A549 (cell line): ENCODE measurements at regions not wholly inside any gene's neighbourhood (a gene's known extent, or its start where the extent isn't known, plus 50 kb on each side); places are given as distances from the start of the nearest gene placed in this dataset.
"Not testable (repeated sequence)": the region's sequence is repeated elsewhere in the genome, so short reads cannot be mapped to it uniquely, and the experiment has no call there.

ENCODE experiments used
- ATAC-seq, 2 experiments: fragments of 200-7000 bp in 1 of 2; fragments of >200 bp in 1 of 2; cut with Nextera tagmentation in 1 of 2; cut with Tn5 transposase in 1 of 2; 3 replicates each; pipeline versions ENCODE4 v1.8.0 to v1.9.1; 2018 to 2020; ENCODE audit warnings: mild to moderate bottlenecking in 1 of 2, moderate library complexity in 1 of 2
- CTCF ChIA-PET: fragments of 300-600 bp; sonication (Branson Sonifier 250); formaldehyde crosslinking; extraction: SDS; loops from one replicate; lab custom pipeline; 2021; ENCODE audit warnings: antibody characterized with exemption, inconsistent platforms; lab: Yijun Ruan, JAX
- POLR2A ChIA-PET: fragments of 350-600 bp; formaldehyde crosslinking; extraction: SDS; loops from one replicate; lab custom pipeline; 2021; ENCODE audit warnings: antibody characterized with exemption, inconsistent platforms; lab: Yijun Ruan, JAX
- DNase-seq, 2 experiments: peaks; one replicate each; pipeline versions ENCODE4 v3.0.0 to v3.0.0-alpha.2; 2011 to 2016; ENCODE audit warnings: low read depth in 1 of 2, low spot score in 1 of 2
- FAIRE-seq: peaks from 2 replicates; lab custom pipeline; 2011; peaks lifted over from hg19 to GRCh38; lab: Jason Lieb, UNC
- H3K27ac ChIP-seq, 2 experiments: fragments of >200 bp; sonication (Bioruptor Twin); formaldehyde crosslinking; 3 replicates each; pipeline ENCODE4 v1.5.1; 2016 to 2017
- H3K4me1 ChIP-seq: fragments of >200 bp; sonication (Bioruptor Twin); formaldehyde crosslinking; 3 replicates; pipeline ENCODE4 v1.6.1; 2016
- H3K4me2 ChIP-seq: fragments of >200 bp; sonication (Bioruptor Twin); formaldehyde crosslinking; 3 replicates; pipeline ENCODE4 v1.6.1; 2016
- H3K4me3 ChIP-seq: fragments of >200 bp; sonication (Bioruptor Twin); formaldehyde crosslinking; 3 replicates; pipeline ENCODE4 v1.5.1; 2016
- H3K9me3 ChIP-seq: fragments of >200 bp; sonication (Bioruptor Twin); formaldehyde crosslinking; 3 replicates; pipeline ENCODE4 v1.6.1; 2016
- CEBPB ChIP-seq, 2 experiments: fragments of >200 bp in 1 of 2; sonication (Bioruptor Twin) in 1 of 2; formaldehyde crosslinking in 1 of 2; IDR thresholded peaks; 2 replicates each; pipeline ENCODE4 v1.6.1; 2012 to 2016
- CHD4 ChIP-seq: fragments of 200-600 bp; sonication (generic); IDR thresholded peaks from 2 replicates; pipeline ENCODE4 v1.6.1; 2016; ENCODE audit warnings: antibody characterized with exemption, mild to moderate bottlenecking, borderline replicate concordance
- EP300 ChIP-seq, 2 experiments: fragments of >200 bp; sonication (Bioruptor Twin); formaldehyde crosslinking; IDR thresholded peaks; 2 replicates in 1 of 2; 3 replicates in 1 of 2; pipeline ENCODE4 v1.6.1; 2016 to 2017
- FOSL2 ChIP-seq, 2 experiments: fragments of 450-650 bp in 1 of 2; fragments of >200 bp in 1 of 2; sonication (Bioruptor Twin) in 1 of 2; formaldehyde crosslinking; IDR thresholded peaks; 2 replicates each; pipeline versions ENCODE4 v1.5.0 to v1.6.1; 2016 to 2020; ENCODE audit warnings: mild to moderate bottlenecking in 1 of 2, moderate library complexity in 1 of 2
- FOXS1 ChIP-seq: fragments of 250-450 bp; sonication (Bioruptor Pico); IDR thresholded peaks from 2 replicates; pipeline ENCODE4 v1.5.0; 2020; ENCODE audit warnings: mild to moderate bottlenecking, moderate library complexity
- GATA3 ChIP-seq: IDR thresholded peaks from 2 replicates; pipeline ENCODE4 v1.6.1; 2012; ENCODE audit warnings: borderline replicate concordance
- HEYL ChIP-seq: fragments of 250-450 bp; sonication (Bioruptor Pico); IDR thresholded peaks from 2 replicates; pipeline ENCODE4 v1.8.0; 2021; ENCODE audit warnings: mild to moderate bottlenecking, moderate library complexity
- KDM1A ChIP-seq: fragments of 200-600 bp; sonication (generic); IDR thresholded peaks from 2 replicates; pipeline ENCODE4 v1.6.1; 2016; ENCODE audit warnings: low read depth, mild to moderate bottlenecking
- MAFK ChIP-seq: fragments of 450-650 bp; IDR thresholded peaks from 2 replicates; pipeline ENCODE4 v1.6.1; 2014; ENCODE audit not compliant: partially characterized antibody
- MAZ ChIP-seq: fragments of 150-350 bp; IDR thresholded peaks from 2 replicates; pipeline ENCODE4 v1.6.1; 2014; ENCODE audit warnings: antibody characterized with exemption, low read depth, low read length, borderline replicate concordance
- NFE2L2 ChIP-seq: fragments of 150-350 bp; conservative IDR thresholded peaks from 2 replicates; pipeline ENCODE4 v1.6.1; 2014; ENCODE audit warnings: low read length
- NPAS2 ChIP-seq: fragments of 250-450 bp; sonication (Bioruptor Pico); IDR thresholded peaks from 2 replicates; pipeline ENCODE4 v1.8.0; 2022; ENCODE audit warnings: mild to moderate bottlenecking, moderate library complexity, borderline replicate concordance
- PHF8 ChIP-seq: fragments of 200-600 bp; sonication (generic); IDR thresholded peaks from 2 replicates; pipeline ENCODE4 v1.6.1; 2016; ENCODE audit warnings: low read depth, mild to moderate bottlenecking, antibody characterized with exemption, moderate library complexity, borderline replicate concordance
- POLR2AphosphoS2 ChIP-seq: conservative IDR thresholded peaks from 2 replicates; pipeline ENCODE4 v1.6.1; 2012; ENCODE audit warnings: low read length, improper control_type of control experiment, inconsistent platforms
- RAD21 ChIP-seq, 2 experiments: fragments of >200 bp in 1 of 2; sonication (Bioruptor Twin) in 1 of 2; formaldehyde crosslinking in 1 of 2; IDR thresholded peaks in 1 of 2; conservative IDR thresholded peaks in 1 of 2; 2 replicates in 1 of 2; 3 replicates in 1 of 2; pipeline ENCODE4 v1.6.1; 2012 to 2018; ENCODE audit warnings: inconsistent platforms in 1 of 2
- TP53 ChIP-seq: fragments of 250-450 bp; sonication (Bioruptor Pico); IDR thresholded peaks from 2 replicates; pipeline ENCODE4 v1.5.0; 2021; ENCODE audit warnings: mild to moderate bottlenecking, moderate library complexity
- ZNF302 ChIP-seq: fragments of 250-450 bp; sonication (Bioruptor Pico); IDR thresholded peaks from 2 replicates; pipeline ENCODE4 v1.9.0; 2021; ENCODE audit warnings: inconsistent platforms, mild to moderate bottlenecking, moderate library complexity
- WGBS: methylation state at CpG from one replicate; pipeline ENCODE4 v1.1.6; 2017; ENCODE audit errors: missing lambda C conversion rate; 5-methylcytosine and 5-hydroxymethylcytosine counted together
- TF ChIP-seq, protein P1 (sequence below): fragments of >200 bp; sonication (Bioruptor Twin); formaldehyde crosslinking; IDR thresholded peaks from 2 replicates; pipeline ENCODE4 v1.6.1; 2016
- TF ChIP-seq, protein P2 (sequence below): IDR thresholded peaks from 2 replicates; pipeline ENCODE4 v1.6.1; 2012
- TF ChIP-seq, protein P3 (sequence below): fragments of 250-450 bp; sonication (Bioruptor Pico); IDR thresholded peaks from 2 replicates; pipeline ENCODE4 v1.5.0; 2020; ENCODE audit warnings: low read depth, mild to moderate bottlenecking, moderate library complexity
- TF ChIP-seq, protein P4 (sequence below): fragments of 250-450 bp; sonication (Bioruptor Pico); IDR thresholded peaks from 2 replicates; pipeline ENCODE4 v1.5.0; 2021; ENCODE audit warnings: mild to moderate bottlenecking, moderate library complexity, borderline replicate concordance

DNA sequence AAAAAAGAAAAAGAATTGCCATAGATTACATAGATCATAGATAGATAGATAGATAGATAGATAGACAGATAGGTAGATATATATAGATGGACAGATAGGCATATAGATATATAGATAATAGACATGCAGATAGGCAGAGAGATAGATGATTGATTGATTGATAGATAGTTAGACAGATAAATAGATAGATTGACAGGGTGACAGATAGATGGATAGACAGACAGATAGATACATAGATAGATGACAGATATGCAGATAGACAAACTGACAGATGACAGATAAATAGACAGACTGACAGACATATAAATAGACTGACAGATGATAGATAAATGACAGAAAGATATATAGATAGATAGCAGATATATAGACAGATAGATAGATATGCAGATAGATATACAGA lies 474.0 kb downstream of the IRS2 start (continued):
- TF ChIP-seq, protein P1, sequence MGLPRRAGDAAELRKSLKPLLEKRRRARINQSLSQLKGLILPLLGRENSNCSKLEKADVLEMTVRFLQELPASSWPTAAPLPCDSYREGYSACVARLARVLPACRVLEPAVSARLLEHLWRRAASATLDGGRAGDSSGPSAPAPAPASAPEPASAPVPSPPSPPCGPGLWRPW, result no peak
- TF ChIP-seq HEYL (CRISPR knock-in tag), result no peak
- TF ChIP-seq, all 56 proteins: peak for 0

DNA sequence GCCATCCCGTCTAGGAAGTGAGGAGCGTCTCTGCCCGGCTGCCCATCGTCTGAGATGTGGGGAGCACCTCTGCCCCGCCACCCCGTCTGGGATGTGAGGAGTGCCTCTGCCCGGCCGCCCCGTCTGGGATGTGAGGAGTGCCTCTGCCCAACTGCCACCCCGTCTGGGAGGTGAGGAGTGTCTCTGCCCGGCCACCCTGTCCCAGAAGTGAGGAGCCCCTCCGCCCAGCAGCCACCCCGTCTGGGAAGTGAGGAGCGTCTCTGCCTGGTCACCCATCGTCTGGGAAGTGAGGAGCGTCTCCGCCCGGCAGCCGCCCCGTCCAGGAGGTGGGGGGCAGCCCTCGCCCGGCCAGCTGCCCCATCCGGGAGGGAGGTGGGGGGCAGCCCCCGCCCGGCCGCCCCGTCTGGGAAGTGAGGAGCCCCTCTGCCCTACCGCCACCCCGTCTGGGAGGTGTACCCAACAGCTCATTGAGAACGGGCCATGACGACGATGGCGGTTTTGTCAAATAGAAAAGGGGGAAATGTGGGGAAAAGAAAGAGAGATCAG lies 474.9 kb downstream of the IRS2 start:
- H3K4me3 ChIP-seq, DNase-seq, POLR2A ChIA-PET, ATAC-seq, H3K4me2 ChIP-seq, H3K9me3 ChIP-seq, FAIRE-seq, CTCF ChIA-PET: not testable (repeated sequence)
- 98% methylated on average over 7 of the region's 33 CpGs for WGBS
- peak overlapping the region in 1 of 2 experiments; percentile 33; a peak in 1 of 6 replicates for H3K27ac ChIP-seq
- peaks cover 16% of the 10 kb centered on the region for H3K4me1 ChIP-seq

DNA sequence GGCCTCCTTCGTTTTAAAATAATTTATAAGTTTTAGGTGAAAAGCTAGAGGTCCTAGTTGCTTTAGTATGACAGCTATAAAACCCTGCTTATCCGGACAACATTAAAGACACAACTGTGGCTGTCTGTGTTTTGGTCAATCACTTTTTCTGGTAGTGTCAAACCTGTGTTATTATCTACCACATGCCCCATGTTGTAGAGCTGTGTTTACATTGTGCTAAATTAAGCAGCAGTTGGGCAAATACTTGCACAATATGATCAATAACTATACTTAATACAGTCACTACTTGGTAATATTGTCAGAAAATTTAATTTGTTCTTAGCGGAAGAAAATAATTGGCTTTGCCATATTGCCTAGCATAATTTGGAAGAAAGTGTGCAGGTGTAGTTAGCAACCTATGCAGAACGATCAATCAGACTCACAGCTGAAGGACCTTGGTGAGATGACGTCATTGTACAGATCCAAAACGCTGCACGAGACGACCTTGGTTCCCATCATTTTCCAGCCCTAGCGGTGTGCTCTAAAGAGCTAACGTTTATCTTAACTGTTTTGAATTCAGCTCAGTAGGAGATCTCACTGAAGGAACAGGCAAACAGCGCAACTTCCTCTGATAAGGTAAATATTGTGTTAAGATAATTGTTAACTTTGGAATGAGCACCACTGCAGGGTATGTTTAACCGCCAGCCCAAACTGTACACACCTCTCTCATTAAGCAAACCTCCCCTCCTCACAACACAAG lies 476.6 kb downstream of the IRS2 start:
- Histone ChIP-seq H3K4me2 (peak overlapping the region; percentile 55), H3K4me1 (peaks cover 16% of the 10 kb centered on the region), H3K27ac (peak overlapping the region; percentile 61 to 62; a peak in 3 of 6 replicates), H3K4me3 (no peak overlapping the region), H3K9me3 (no peaks in the 10 kb centered on the region)
- ChIA-PET CTCF (no interaction called here), POLR2A (no interaction called here)
- TF ChIP-seq HEYL (CRISPR knock-in tag) (no peak), FOSL2 (IDR thresholded peaks at IDR 0.05) (no peak), FOSL2 (CRISPR knock-in tag; IDR thresholded peaks at IDR 0.05) (peak; percentile 74), TP53 (CRISPR knock-in tag) (no peak), EP300 (IDR thresholded peaks at IDR 0.05) (peak in 1 of 2 experiments; percentile 39; a peak in 1 of 5 replicates), CEBPB (IDR thresholded peaks at IDR 0.05) (peak in 1 of 2 experiments; percentile 27; a peak in 1 of 4 replicates), GATA3 (peak; percentile 87)
- TF ChIP-seq, protein P2, sequence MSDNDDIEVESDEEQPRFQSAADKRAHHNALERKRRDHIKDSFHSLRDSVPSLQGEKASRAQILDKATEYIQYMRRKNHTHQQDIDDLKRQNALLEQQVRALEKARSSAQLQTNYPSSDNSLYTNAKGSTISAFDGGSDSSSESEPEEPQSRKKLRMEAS, result peak; percentile 41; the same call in 1 of the 2 replicates
- DNase-seq (peak; percentile 11 to 85), FAIRE-seq (no peak), ATAC-seq (peak; percentile 62 to 92; a peak in 4 of 6 replicates)
- WGBS, result 23% methylated on average over 12 of the region's 12 CpGs

DNA sequence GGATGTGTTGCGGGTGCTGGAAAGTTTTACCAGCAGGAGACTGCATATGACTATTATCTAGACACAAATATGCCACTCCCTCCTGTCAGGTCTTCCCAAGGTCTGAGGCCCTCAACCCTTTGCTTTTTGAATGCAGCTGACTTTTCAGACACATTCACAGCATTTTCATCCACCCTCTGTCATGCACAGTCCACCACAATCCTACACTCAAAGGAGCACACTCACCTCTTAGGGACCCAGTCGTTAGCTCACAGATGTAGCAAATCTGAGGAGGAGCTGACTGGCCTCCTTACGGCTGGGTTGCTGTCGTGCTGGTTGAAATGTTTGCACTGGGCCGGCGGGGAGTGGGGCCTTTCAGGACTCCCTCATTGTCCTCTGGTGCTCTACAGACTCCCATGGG lies 479.4 kb downstream of the IRS2 start:
- DNase-seq, result no peak
- Histone ChIP-seq H3K4me3 (no peak overlapping the region), H3K9me3 (no peaks in the 10 kb centered on the region), H3K27ac (no peak overlapping the region), H3K4me2 (no peak overlapping the region), H3K4me1 (peaks cover 16% of the 10 kb centered on the region)
- ChIA-PET POLR2A (no interaction called here), CTCF (interaction anchor here (0.8 kb wide), 1 partner anchor 10 kb away, joined by 3 read pairs; no protein-coding TSS in a partner anchor)
- 88% methylated on average over 2 of the region's 6 CpGs for WGBS
- TF ChIP-seq, protein P3, sequence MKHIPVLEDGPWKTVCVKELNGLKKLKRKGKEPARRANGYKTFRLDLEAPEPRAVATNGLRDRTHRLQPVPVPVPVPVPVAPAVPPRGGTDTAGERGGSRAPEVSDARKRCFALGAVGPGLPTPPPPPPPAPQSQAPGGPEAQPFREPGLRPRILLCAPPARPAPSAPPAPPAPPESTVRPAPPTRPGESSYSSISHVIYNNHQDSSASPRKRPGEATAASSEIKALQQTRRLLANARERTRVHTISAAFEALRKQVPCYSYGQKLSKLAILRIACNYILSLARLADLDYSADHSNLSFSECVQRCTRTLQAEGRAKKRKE (CRISPR knock-in tag), result no peak
- no peak for ATAC-seq
- FAIRE-seq, result no peak

DNA sequence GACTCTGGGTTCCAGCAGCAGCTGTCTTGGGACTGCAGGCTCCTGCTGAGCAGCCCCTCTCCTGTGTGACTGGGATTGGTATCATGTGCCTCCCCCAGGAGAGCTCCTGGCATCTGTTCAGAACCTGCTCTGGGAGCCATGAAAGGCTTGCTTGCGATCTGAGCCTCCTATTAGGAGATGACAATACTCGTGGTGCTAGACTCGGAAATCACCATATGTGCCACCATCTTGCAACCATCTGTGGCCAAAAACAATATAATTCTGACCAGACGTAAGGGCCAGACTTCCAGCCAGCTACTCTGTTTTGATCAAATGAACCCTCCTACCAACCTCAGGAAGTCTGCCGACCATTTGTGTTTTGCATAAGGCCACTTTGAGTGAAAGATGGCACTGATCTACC lies 484.7 kb downstream of the IRS2 start:
- ATAC-seq (no peak), DNase-seq (no peak), FAIRE-seq (no peak)
- Histone ChIP-seq H3K9me3 (no peaks in the 10 kb centered on the region), H3K4me3 (no peak overlapping the region), H3K27ac (no peak overlapping the region), H3K4me2 (no peak overlapping the region), H3K4me1 (no peaks in the 10 kb centered on the region)
- ChIA-PET CTCF (no interaction called here), POLR2A (no interaction called here)
- WGBS, result 85% methylated on average over 2 of the region's 5 CpGs
- TF ChIP-seq MAZ, result no peak
- TF ChIP-seq, protein P3 (CRISPR knock-in tag), result no peak
- no peak for TF ChIP-seq POLR2AphosphoS2
- TF ChIP-seq, protein P2, result no peak
- TF ChIP-seq FOXS1 (CRISPR knock-in tag), result no peak
- TF ChIP-seq NPAS2 (CRISPR knock-in tag), result no peak
- no peak for TF ChIP-seq PHF8
- TF ChIP-seq MAFK, result no peak
- TF ChIP-seq, protein P4, sequence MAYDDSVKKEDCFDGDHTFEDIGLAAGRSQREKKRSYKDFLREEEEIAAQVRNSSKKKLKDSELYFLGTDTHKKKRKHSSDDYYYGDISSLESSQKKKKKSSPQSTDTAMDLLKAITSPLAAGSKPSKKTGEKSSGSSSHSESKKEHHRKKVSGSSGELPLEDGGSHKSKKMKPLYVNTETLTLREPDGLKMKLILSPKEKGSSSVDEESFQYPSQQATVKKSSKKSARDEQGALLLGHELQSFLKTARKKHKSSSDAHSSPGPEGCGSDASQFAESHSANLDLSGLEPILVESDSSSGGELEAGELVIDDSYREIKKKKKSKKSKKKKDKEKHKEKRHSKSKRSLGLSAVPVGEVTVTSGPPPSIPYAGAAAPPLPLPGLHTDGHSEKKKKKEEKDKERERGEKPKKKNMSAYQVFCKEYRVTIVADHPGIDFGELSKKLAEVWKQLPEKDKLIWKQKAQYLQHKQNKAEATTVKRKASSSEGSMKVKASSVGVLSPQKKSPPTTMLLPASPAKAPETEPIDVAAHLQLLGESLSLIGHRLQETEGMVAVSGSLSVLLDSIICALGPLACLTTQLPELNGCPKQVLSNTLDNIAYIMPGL, result no peak
- no peak for TF ChIP-seq CHD4
- TF ChIP-seq NFE2L2, result no peak
- TF ChIP-seq KDM1A, result no peak
- no peak for TF ChIP-seq CEBPB (IDR thresholded peaks at IDR 0.05)
- TF ChIP-seq RAD21 (conservative IDR thresholded peaks at IDR 0.05 in 1 of 2, IDR thresholded peaks at IDR 0.05 in 1 of 2), result no peak
- no peak for TF ChIP-seq ZNF302
